Fibroblast of upper back skin (primary cell): ENCODE measurements at regions not wholly inside any gene's neighbourhood (a gene's known extent, or its start where the extent isn't known, plus 50 kb on each side); places are given as distances from the start of the nearest gene placed in this dataset.
"Not testable (repeated sequence)": the region's sequence is repeated elsewhere in the genome, so short reads cannot be mapped to it uniquely, and the experiment has no call there.

Experiments used
- DNase-seq: peaks from one replicate; pipeline ENCODE4 v3.0.0-alpha.2; 2013

GRCh38 chr2:111291566-111291965 is 170.9 kb downstream of the BCL2L11 start:
- DNase-seq, result not testable (repeated sequence)

DNA sequence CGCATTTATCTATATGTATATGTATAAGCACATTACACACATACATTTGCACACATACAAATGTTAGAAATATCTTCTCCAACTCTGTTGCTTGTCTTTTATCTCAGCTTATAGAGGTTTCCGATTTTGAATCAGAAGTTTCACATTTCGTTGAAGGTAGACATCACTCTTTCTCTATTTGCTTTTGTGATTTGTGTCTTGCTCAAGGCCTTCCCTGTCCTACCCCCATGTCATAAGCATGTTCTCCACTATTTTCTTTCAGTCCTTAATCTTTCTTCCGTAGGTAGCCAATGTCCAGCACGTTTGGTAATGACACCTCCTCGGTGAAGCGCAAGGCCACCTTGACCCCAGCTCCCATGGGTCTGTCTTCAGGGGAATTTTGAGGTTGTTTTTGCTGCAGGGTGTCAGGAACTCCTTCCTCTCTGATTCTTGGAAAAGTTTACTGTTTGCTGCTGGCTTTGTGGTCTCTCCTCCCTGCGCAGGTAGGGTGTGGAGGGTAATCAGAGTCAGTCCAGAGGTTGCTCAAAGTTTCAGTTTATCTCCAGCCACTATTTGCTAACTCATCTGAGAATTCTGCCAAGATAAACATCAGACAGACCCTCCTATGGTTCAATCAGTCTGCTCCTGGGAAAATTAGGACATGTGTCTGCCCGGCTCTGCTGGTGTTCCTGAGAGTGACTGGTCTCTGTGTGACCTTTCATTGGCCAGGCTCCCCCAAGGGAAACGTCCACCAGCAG is 171.7 kb downstream of the BCL2L11 start:
- not testable (repeated sequence) for DNase-seq

GRCh38 chr2:111294699-111295098 is 174.0 kb downstream of the BCL2L11 start:
- not testable (repeated sequence) for DNase-seq

DNA sequence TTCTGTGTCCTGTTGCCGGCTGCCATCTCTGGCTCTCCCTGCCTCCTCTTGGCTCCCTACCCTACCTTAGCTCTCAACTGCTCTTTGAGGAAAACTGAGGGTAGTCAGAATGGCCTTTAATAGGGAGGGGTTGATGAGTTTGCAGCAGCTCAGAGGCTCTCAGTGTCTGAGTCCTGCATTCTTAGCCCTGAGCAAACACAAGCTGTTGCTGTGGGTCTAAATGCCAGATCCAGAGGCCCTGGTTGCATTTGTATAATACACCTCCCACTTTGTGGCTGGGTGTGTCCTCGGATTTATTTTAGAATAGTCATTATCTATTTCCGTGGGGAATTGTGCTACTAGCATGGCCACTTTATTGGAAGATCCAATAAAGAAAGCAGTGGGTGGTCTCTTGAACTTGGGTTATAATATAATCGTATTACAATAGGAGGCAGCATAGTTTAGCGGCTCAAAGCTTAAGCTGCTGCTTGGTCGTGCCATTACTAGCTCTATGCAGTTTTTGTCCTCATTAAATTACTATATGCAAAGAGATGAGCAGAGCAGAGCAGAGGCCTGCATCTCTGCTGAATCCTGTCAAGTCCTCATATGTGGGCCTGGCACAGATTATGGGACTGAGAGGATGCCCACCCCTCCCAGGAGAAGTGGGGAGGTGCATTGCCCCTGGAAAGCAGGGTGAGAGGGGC is 175.5 kb downstream of the BCL2L11 start:
- not testable (repeated sequence) for DNase-seq

DNA sequence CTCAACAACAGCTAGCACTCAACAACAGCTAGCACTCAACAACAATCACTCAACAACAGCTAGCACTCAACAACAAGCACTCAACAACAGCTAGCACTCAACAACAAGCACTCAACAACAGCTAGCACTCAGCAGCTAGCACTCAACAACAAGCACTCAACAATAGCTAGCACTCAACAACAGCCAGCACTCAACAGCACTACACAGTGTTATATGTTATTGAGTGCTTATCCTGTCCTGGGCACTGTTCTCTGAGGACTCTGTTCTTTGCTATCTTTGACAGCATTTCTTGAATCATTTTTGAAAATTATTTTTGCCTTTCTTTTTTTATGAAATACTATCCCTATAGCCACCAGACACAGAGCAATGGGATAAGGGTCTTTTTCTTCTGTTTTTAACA is 176.4 kb downstream of the BCL2L11 start:
- not testable (repeated sequence) for DNase-seq

DNA sequence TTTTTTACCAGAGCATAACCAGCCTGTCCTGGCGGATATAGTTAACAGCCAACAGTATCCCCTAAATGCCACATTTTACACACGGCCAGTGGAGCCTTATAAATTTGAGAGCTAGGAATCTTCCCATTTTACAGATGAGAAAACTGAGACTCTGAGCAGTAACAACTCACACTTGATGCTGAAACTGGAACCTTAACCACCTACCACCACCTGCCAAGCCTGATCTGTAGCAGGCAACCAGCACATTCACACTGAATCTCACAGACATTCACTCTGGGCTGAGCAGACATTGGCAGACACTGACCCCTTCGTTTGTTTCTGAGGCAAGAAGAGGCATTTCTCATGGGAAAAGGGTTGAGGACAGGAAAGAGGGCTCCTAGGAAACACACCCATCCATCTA is 178.2 kb downstream of the BCL2L11 start:
- DNase-seq, result not testable (repeated sequence)

DNA sequence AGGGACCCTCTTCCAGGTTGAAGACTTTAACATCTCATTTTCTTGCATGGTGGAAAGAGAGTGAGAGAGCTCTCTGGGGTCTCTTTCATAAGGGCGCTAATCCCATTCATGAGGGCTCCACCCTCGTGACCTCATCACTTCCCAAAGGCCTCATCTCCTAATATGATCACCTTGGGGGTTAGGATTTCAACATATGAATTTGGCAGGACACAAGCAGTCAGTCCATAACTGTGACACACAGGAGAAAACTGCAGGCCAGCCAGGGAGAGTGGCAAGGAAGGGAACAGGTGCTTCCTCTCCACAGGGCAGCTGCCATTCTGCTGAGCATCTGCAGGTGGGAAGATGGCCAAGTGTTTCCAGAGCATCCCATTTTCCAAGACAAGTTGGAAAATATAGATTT is 178.9 kb downstream of the BCL2L11 start:
- DNase-seq, result not testable (repeated sequence)

DNA sequence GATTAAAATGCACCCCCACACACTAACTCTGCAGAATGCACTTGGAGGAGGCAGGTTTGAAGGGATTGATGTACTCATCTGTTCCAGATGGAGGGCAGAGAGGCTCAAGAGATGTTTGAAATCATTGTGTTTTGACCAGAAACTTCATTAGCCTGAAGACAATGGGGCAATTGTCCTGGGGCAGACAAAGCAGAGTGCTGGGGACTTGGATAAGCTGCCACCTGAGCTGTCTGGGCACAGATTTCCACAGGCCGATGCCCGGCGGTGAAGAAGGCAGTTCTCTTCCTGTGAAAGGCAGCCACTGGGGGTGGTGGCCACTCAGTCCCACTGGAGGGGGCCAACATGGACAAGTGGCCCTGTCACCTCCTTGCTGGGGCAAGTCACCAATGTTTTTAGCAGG is 181.0 kb downstream of the BCL2L11 start:
- DNase-seq, result not testable (repeated sequence)

DNA sequence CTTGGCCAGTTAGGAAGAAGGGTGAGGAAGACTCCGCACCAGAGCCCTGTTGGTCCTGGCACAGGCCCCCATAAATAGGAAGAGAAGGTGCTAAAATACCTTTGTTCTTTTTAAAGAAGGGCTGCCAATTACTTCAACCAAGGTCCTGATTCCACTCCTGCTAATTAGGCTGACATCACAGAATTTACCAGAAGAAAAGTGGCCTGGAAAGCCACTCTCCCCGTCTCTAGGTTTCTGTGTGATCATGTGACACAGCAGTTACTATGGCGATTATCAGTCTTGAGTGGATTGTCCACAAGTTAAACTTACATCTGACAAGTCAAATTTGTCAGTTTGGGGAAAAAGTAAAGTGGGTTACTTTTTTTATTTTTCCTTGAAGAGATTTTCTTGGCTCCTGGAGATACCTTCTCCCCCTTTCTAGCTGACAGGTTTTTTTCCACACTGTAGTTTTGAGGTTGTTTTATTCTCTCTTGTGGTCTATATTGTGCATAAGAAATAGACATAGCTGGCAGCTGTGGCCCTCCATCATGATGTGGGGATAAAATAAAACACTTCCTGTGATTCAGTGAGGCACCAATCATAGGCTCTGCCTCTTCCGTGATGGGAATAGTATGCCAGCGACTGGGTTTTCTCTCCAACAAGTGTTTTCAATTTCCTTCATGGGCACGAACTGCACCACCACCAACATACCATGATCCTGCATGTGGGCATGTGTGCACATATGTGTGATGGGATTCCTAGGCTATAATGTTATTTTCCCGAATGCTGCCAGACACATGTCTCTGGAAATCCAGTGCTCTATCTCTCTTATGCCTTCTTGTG is 181.9 kb downstream of the BCL2L11 start:
- DNase-seq, result not testable (repeated sequence)

- DNase-seq, result not testable (repeated sequence)
Measured at GRCh38 chr2:111307302-111307701, 186.6 kb downstream of the BCL2L11 start.

GRCh38 chr2:111309231-111310075 is 188.7 kb downstream of the BCL2L11 start:
- DNase-seq, result not testable (repeated sequence)

DNA sequence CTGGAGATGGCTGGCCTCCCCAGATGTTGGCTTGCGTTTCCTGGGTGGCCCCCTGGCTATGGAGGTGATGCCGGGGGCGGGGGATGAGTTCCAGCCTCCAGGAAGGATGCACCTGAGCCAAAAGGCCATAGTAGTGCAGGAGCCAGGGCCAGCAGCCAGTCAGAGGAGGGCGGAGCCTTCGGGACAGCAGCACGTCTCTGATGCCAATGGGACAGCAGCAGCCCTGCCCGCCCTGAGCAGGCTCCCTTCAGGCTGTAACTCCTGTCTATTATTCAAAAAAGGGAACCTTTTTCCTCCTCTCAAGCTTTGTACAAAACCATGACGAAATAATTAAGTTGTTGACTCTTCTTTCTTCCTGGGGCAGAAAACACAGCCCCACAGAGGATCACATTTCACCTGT is 189.7 kb downstream of the BCL2L11 start:
- DNase-seq, result not testable (repeated sequence)

- DNase-seq, result not testable (repeated sequence)
Measured at GRCh38 chr2:111311568-111311967, 190.9 kb downstream of the BCL2L11 start.

- peak; percentile 79 for DNase-seq
Measured at GRCh38 chr2:111312897-111313607, 192.3 kb downstream of the BCL2L11 start.

DNA sequence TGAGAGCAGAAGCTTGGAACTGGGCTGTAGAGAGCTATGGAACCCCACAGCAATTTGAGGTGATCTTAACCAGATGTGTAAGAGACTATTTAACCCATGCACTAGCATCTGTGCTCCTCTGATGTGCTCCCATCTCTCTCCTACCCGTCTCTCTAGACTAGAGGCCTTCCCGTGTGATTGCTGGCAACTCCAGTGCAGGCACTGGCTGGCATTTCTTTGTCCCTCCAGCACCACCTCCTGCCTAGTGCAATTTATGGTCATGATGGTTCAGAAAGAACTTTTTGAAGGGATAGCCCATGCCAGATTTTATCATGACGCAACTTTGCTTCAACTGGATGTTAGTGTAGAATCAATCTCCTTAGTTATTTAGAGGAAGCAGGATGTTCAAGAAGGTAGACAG is 193.0 kb downstream of the BCL2L11 start:
- DNase-seq, result not testable (repeated sequence)

DNA sequence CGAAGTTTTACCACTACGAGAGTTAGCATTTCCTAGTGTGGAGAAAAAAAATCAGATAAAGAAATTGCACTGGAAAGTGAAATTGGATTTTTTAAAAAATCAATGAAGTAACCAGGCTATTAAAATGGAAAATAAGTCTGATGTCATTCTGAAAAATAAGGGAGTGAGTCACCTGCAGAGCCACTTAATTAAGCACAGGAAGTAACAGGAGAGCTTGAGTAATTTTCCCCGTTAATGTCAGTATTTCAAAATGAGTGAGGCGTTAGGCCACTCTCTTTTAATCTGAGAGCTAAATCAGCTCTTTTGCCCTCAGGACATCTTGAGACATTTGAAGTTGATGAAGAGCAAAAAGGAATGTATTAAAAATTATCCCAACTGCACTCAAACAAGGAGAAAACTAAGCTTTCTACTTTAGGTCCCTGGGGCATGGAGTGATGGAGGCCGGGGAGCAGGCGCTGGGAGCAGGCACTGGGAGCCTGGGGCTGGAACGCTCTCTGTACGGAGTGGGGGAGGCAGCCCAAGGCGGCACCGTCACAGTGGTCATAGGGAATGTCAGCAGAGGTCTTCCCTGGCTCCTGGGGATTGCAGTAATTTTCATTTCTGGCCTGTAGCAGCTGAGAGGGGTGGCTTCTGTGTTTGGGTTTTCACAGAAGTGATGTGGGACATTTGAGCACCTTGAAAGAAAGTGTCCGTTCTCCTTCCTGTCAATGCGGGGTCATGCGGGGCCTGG is 194.6 kb downstream of the BCL2L11 start:
- DNase-seq, result not testable (repeated sequence)

DNA sequence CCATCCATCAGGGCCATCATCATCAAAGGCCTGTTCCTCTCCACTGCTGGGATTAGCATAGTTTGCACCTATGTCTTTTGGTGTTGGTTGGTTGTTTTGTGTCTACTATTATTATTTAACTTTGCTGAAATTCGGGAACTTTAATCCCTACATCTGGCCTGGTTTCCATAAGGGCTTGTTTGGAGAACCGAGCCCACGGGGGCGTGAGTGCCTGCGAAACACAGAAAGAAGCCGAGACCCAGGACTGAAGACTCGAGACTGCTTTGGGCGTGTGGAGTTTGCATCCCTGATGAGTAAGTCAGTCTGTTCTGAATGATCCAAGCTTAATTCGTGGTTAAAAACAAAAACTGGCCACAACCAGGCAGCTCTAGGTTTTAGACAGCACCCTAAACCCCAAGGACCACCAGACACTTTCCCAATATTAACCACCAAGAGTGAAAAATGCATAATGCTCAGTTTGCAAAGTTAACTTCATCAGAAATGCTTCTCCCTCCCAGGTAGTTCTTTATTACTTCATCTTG is 195.6 kb downstream of the BCL2L11 start:
- DNase-seq, result not testable (repeated sequence)

GRCh38 chr2:111316881-111317549 is 196.3 kb downstream of the BCL2L11 start:
- not testable (repeated sequence) for DNase-seq

- not testable (repeated sequence) for DNase-seq
Measured at GRCh38 chr2:111319552-111319951, 198.8 kb downstream of the BCL2L11 start.

DNA sequence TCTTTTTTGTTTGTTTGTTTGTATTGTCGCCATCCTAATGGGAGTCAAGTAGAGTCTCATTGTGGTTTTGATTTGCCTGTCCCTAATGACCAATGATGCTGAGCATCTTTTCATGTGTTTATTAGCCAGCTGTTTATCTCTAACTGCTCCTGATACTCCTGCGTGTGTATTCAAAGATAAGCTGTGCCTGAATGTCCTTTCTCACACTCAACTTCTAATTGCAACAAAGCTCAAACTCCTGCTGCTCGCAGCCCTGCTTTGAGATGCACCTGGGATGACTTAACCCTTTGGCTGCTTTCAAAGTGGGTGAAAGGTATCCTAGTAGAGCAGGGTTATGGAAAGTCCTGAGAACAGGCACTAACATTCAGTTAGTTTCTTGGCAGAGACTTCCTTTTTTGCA is 199.6 kb downstream of the BCL2L11 start:
- not testable (repeated sequence) for DNase-seq
